Nephron (organoid): ENCODE measurements at regions not wholly inside any gene's neighbourhood (a gene's known extent, or its start where the extent isn't known, plus 50 kb on each side); places are given as distances from the start of the nearest gene placed in this dataset.

Experiments used
- H3K27ac Mint-ChIP-seq, 3 experiments: 2 replicates each; pipeline ENCODE4 v1.8.0; 2020; ENCODE audit warnings: mixed read lengths in 3 of 3, mild to moderate bottlenecking in 2 of 3, moderate library complexity in 1 of 3
- H3K27me3 Mint-ChIP-seq: 2 replicates; pipeline ENCODE4 v1.8.0; 2021; ENCODE audit warnings: low read depth, mild to moderate bottlenecking, moderate library complexity, mixed read lengths
- H3K36me3 Mint-ChIP-seq: 2 replicates; pipeline ENCODE4 v1.8.0; 2020; ENCODE audit warnings: low read depth, mixed read lengths
- H3K4me1 Mint-ChIP-seq: 2 replicates; pipeline ENCODE4 v1.8.0; 2020; ENCODE audit warnings: mixed read lengths
- H3K4me3 Mint-ChIP-seq, 3 experiments: 2 replicates each; pipeline ENCODE4 v1.8.0; 2020; ENCODE audit warnings: mild to moderate bottlenecking in 3 of 3, mixed read lengths in 3 of 3, moderate library complexity in 2 of 3
- H3K9me3 Mint-ChIP-seq: 2 replicates; pipeline ENCODE4 v1.8.0; 2020; ENCODE audit warnings: mixed read lengths
- TF ChIP-seq, protein P1 (sequence below), 3 experiments: fragments of 200-600 bp; sonication (generic); IDR thresholded peaks; one replicate each; pipeline ENCODE4 v1.5.0; 2021; ENCODE audit warnings: antibody characterized with exemption in 3 of 3; ENCODE audit not compliant: unreplicated experiment in 3 of 3

DNA sequence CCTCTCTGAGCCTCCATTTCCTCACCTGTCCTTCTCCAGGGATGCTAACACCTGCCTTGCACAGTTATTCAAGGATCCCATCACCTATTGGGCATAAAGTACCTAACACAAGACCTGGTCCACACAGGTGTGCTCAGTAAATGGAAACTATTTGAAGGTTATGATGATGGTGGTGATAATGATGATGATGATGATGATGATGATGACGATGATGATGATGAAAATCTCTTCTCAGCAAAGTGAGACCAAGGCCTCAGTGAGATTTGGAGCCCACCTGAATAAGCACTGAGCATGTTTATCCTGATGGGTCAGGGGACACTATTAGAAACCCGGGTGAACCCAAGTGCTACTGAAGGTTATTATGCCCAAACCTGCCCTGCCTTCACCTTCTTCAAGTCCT, 100.7 kb downstream of the DMRTA2 start:
- TF ChIP-seq, protein P1, sequence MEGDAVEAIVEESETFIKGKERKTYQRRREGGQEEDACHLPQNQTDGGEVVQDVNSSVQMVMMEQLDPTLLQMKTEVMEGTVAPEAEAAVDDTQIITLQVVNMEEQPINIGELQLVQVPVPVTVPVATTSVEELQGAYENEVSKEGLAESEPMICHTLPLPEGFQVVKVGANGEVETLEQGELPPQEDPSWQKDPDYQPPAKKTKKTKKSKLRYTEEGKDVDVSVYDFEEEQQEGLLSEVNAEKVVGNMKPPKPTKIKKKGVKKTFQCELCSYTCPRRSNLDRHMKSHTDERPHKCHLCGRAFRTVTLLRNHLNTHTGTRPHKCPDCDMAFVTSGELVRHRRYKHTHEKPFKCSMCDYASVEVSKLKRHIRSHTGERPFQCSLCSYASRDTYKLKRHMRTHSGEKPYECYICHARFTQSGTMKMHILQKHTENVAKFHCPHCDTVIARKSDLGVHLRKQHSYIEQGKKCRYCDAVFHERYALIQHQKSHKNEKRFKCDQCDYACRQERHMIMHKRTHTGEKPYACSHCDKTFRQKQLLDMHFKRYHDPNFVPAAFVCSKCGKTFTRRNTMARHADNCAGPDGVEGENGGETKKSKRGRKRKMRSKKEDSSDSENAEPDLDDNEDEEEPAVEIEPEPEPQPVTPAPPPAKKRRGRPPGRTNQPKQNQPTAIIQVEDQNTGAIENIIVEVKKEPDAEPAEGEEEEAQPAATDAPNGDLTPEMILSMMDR (IDR thresholded peaks at IDR 0.05; ENCODE audit: unreplicated experiment in 3 of 3): no peak
- no peak overlapping the region for H3K27ac Mint-ChIP-seq
- H3K4me3 Mint-ChIP-seq: no peak overlapping the region
- peaks cover 15% of the 10 kb centered on the region for H3K27me3 Mint-ChIP-seq
- no peaks in the 10 kb centered on the region for H3K36me3 Mint-ChIP-seq
- no peaks in the 10 kb centered on the region for H3K4me1 Mint-ChIP-seq
- no peaks in the 10 kb centered on the region for H3K9me3 Mint-ChIP-seq

DNA sequence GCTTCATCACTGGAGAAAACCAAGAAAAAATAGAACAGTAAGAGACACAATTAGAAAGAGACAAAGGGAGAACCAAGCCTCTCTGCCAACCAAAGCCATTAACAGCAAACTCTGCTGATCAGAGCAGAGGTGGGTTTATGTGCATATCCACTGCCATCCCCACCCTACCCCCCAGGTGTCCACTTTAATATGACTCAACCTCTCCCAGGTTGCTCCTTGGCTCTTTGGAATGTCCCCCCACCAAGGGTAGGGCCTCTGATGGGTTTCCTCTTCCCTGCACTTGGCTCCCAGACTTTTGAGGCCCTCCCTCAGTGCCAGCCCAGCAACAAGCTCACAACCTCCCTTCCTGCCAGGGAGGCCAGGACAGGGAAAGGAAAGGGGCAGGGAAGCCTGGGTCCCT, 104.8 kb downstream of the DMRTA2 start:
- Mint-ChIP-seq H3K27me3 (peaks cover 6% of the 10 kb centered on the region), H3K9me3 (no peaks in the 10 kb centered on the region), H3K36me3 (no peaks in the 10 kb centered on the region), H3K4me1 (no peaks in the 10 kb centered on the region), H3K4me3 (no peak overlapping the region), H3K27ac (no peak overlapping the region)
- TF ChIP-seq, protein P1 (IDR thresholded peaks at IDR 0.05; ENCODE audit: unreplicated experiment in 3 of 3): no peak

DNA sequence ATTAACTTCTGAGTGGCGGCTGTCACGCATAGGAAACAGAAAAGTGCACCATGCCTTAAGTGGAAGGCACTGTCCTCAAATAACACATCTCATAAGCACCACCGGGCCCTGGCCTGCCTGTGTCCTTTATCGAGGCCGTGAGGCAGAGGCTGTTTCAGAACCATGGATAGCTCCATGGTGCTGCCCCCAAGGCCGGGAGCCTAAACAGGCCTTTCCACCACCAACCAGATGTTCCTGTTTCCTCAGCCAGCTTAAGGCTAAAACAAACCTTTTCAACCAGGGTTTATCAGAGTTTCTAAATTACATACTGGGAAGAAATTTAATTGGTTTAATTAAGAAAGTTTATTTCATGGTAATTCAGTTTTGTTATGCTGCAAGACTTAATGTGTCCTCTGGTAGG, 114.4 kb downstream of the DMRTA2 start:
- Mint-ChIP-seq H3K27ac (no peak overlapping the region), H3K4me1 (no peaks in the 10 kb centered on the region), H3K4me3 (no peak overlapping the region), H3K9me3 (no peaks in the 10 kb centered on the region), H3K27me3 (peaks cover 3% of the 10 kb centered on the region), H3K36me3 (no peaks in the 10 kb centered on the region)
- TF ChIP-seq, protein P1 (IDR thresholded peaks at IDR 0.05; ENCODE audit: unreplicated experiment in 3 of 3): no peak

DNA sequence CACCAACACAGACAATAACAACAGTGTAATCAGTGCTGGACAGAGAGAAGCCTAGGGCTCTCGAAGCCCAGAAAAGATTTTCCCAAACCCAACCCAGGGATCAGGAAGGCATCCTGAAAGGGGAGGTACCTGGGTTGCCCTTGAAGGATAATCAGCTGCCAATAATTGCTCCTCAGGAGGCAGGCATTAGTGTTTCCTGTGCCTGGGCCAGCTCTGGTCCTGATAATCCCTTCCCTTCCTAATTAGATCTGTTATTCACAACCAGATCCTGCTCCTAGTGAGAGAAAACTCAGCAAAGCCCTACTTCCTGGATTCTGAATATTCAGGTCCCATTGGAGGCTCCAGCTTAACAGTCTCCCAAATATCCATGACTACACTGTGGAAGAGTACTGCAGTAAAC, 117.4 kb downstream of the DMRTA2 start:
- TF ChIP-seq, protein P1 (IDR thresholded peaks at IDR 0.05; ENCODE audit: unreplicated experiment in 3 of 3): no peak
- Mint-ChIP-seq H3K4me1 (no peaks in the 10 kb centered on the region), H3K27ac (no peak overlapping the region), H3K9me3 (no peaks in the 10 kb centered on the region), H3K4me3 (no peak overlapping the region), H3K36me3 (no peaks in the 10 kb centered on the region), H3K27me3 (peaks cover 3% of the 10 kb centered on the region)

DNA sequence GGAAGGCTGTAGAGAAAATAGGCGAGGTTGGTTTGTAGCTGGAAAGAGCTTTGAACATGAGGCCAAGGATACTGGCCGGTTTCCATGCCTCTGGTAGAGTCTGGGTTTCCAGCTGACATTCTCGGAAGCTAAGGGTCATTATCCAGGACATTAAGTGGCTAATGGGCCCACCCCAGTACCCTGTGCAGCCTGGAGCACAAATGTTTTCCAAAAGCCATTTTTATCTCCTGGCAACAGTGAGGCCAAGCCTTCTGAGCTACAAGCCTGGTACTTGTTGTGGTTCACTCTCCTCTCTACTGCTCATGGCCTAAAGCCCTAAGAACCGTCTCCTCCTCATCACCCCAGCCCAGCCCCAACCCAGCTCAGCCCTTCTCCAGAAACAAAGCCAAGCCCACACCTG, 122.9 kb downstream of the DMRTA2 start:
- Mint-ChIP-seq H3K36me3 (no peaks in the 10 kb centered on the region), H3K27ac (no peak overlapping the region), H3K4me1 (no peaks in the 10 kb centered on the region), H3K9me3 (no peaks in the 10 kb centered on the region), H3K4me3 (no peak overlapping the region), H3K27me3 (no peaks in the 10 kb centered on the region)
- TF ChIP-seq, protein P1 (IDR thresholded peaks at IDR 0.05; ENCODE audit: unreplicated experiment in 3 of 3): no peak

DNA sequence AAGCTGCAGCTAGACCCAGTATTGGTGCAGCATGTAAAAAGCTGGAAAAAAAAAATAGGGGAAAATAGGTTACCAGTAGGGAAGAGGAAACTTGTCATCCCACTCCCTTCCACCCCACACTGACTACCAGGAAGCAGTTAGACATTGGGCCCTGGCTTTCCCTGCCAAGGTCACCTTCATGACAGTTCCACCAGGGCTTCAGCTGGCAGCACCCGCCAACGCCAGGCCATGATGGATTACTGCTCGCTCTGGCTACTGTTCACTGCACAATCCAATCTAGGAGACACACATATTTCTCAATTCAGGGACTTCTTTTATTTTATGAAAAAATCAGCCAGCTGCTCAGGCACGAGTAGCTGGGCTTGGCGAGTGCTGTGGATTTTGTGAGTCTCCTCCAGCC, 127.7 kb downstream of the DMRTA2 start:
- peaks cover 6% of the 10 kb centered on the region for H3K9me3 Mint-ChIP-seq
- TF ChIP-seq, protein P1 (IDR thresholded peaks at IDR 0.05; ENCODE audit: unreplicated experiment in 3 of 3): no peak
- no peaks in the 10 kb centered on the region for H3K36me3 Mint-ChIP-seq
- H3K27me3 Mint-ChIP-seq: no peaks in the 10 kb centered on the region
- no peak overlapping the region for H3K4me3 Mint-ChIP-seq
- no peak overlapping the region for H3K27ac Mint-ChIP-seq
- H3K4me1 Mint-ChIP-seq: no peaks in the 10 kb centered on the region
